ENCODE measurements at regions not wholly inside any gene's neighbourhood (a gene's known extent, or its start where the extent isn't known, plus 50 kb on each side); places are given as distances from the start of the nearest gene placed in this dataset.
A peak's percentile ranks its signal among the peaks of the same experiment; 100 is the strongest.

GRCh38 chr9:75775166-75775565 is 115.3 kb upstream of the PCSK5 start:
- no peaks in the 10 kb centered on the region for H3K36me3 ChIP-seq (ENCODE audit: control insufficient read depth, insufficient read depth, low read length)
- H3K9me3 ChIP-seq (ENCODE audit: control insufficient read depth, insufficient read depth, low read length) = no peaks in the 10 kb centered on the region
- 88% methylated on average over 2 of the region's 2 CpGs for WGBS (ENCODE audit: insufficient coverage)
- DNase-seq (ENCODE audit: low read depth in 4 of 6, low spot score in 6 of 6) = no peak
- H3K4me1 ChIP-seq (ENCODE audit: control insufficient read depth, insufficient read depth, low read length) = no peaks in the 10 kb centered on the region
- H3K4me3 ChIP-seq (ENCODE audit: low read depth, low read length) = no peak overlapping the region
- no peak overlapping the region for H3K27ac ChIP-seq (ENCODE audit: low read depth, low read length)
- H3K27me3 ChIP-seq (ENCODE audit: control insufficient read depth, insufficient read depth, low read length) = no peaks in the 10 kb centered on the region

GRCh38 chr9:75775966-75776691 is 114.3 kb upstream of the PCSK5 start:
- H3K27ac ChIP-seq (ENCODE audit: low read depth, low read length) = no peak overlapping the region
- no peaks in the 10 kb centered on the region for H3K4me1 ChIP-seq (ENCODE audit: control insufficient read depth, insufficient read depth, low read length)
- no peak overlapping the region for H3K4me3 ChIP-seq (ENCODE audit: low read depth, low read length)
- no peaks in the 10 kb centered on the region for H3K27me3 ChIP-seq (ENCODE audit: control insufficient read depth, insufficient read depth, low read length)
- H3K9me3 ChIP-seq (ENCODE audit: control insufficient read depth, insufficient read depth, low read length) = no peaks in the 10 kb centered on the region
- no peak for DNase-seq (ENCODE audit: low read depth in 4 of 6, low spot score in 6 of 6)
- 100% methylated on average over 1 of the region's 1 CpG for WGBS (ENCODE audit: insufficient coverage)
- H3K36me3 ChIP-seq (ENCODE audit: control insufficient read depth, insufficient read depth, low read length) = no peaks in the 10 kb centered on the region

- H3K36me3 ChIP-seq (ENCODE audit: control insufficient read depth, insufficient read depth, low read length) = no peaks in the 10 kb centered on the region
- no peaks in the 10 kb centered on the region for H3K9me3 ChIP-seq (ENCODE audit: control insufficient read depth, insufficient read depth, low read length)
- H3K27ac ChIP-seq (ENCODE audit: low read depth, low read length) = no peak overlapping the region
- no CpG with 5 or more reads among the region's 1 CpG for WGBS (ENCODE audit: insufficient coverage)
- no peak for DNase-seq (ENCODE audit: low read depth in 4 of 6, low spot score in 6 of 6)
- no peaks in the 10 kb centered on the region for H3K27me3 ChIP-seq (ENCODE audit: control insufficient read depth, insufficient read depth, low read length)
- H3K4me1 ChIP-seq (ENCODE audit: control insufficient read depth, insufficient read depth, low read length) = no peaks in the 10 kb centered on the region
- no peak overlapping the region for H3K4me3 ChIP-seq (ENCODE audit: low read depth, low read length)
These were observed 110.3 kb upstream of the PCSK5 start for GRCh38 chr9:75780185-75780584.

- peak in 1 of 6 donors; percentile 9 for DNase-seq (ENCODE audit: low read depth in 4 of 6, low spot score in 6 of 6)
- H3K9me3 ChIP-seq (ENCODE audit: control insufficient read depth, insufficient read depth, low read length) = peaks cover 4% of the 10 kb centered on the region
- no peak overlapping the region for H3K4me3 ChIP-seq (ENCODE audit: low read depth, low read length)
- no peak overlapping the region for H3K27ac ChIP-seq (ENCODE audit: low read depth, low read length)
- H3K4me1 ChIP-seq (ENCODE audit: control insufficient read depth, insufficient read depth, low read length) = no peaks in the 10 kb centered on the region
- no peaks in the 10 kb centered on the region for H3K27me3 ChIP-seq (ENCODE audit: control insufficient read depth, insufficient read depth, low read length)
- 81% methylated on average over 2 of the region's 3 CpGs for WGBS (ENCODE audit: insufficient coverage)
- no peaks in the 10 kb centered on the region for H3K36me3 ChIP-seq (ENCODE audit: control insufficient read depth, insufficient read depth, low read length)
These were observed 102.4 kb upstream of the PCSK5 start for GRCh38 chr9:75788006-75788634.

GRCh38 chr9:75797085-75797580 is 93.3 kb upstream of the PCSK5 start:
- Histone ChIP-seq H3K27me3 (ENCODE audit: control insufficient read depth, insufficient read depth, low read length) (no peaks in the 10 kb centered on the region), H3K27ac (ENCODE audit: low read depth, low read length) (no peak overlapping the region), H3K9me3 (ENCODE audit: control insufficient read depth, insufficient read depth, low read length) (peaks cover 2% of the 10 kb centered on the region), H3K4me3 (ENCODE audit: low read depth, low read length) (no peak overlapping the region), H3K36me3 (ENCODE audit: control insufficient read depth, insufficient read depth, low read length) (no peaks in the 10 kb centered on the region), H3K4me1 (ENCODE audit: control insufficient read depth, insufficient read depth, low read length) (no peaks in the 10 kb centered on the region)
- no peak for DNase-seq (ENCODE audit: low read depth in 4 of 6, low spot score in 6 of 6)
- 57% methylated on average over 1 of the region's 2 CpGs for WGBS (ENCODE audit: insufficient coverage)

GRCh38 chr9:75798505-75798904 is 92.0 kb upstream of the PCSK5 start:
- H3K27ac ChIP-seq (ENCODE audit: low read depth, low read length) = no peak overlapping the region
- no peaks in the 10 kb centered on the region for H3K27me3 ChIP-seq (ENCODE audit: control insufficient read depth, insufficient read depth, low read length)
- H3K4me1 ChIP-seq (ENCODE audit: control insufficient read depth, insufficient read depth, low read length) = no peaks in the 10 kb centered on the region
- H3K9me3 ChIP-seq (ENCODE audit: control insufficient read depth, insufficient read depth, low read length) = peaks cover 2% of the 10 kb centered on the region
- H3K36me3 ChIP-seq (ENCODE audit: control insufficient read depth, insufficient read depth, low read length) = no peaks in the 10 kb centered on the region
- peak in 1 of 6 donors; percentile 57 for DNase-seq (ENCODE audit: low read depth in 4 of 6, low spot score in 6 of 6)
- WGBS (ENCODE audit: insufficient coverage) = no CpG with 5 or more reads among the region's 1 CpG
- H3K4me3 ChIP-seq (ENCODE audit: low read depth, low read length) = no peak overlapping the region

- no peak for DNase-seq (ENCODE audit: low read depth in 4 of 6, low spot score in 6 of 6)
- Histone ChIP-seq H3K27me3 (ENCODE audit: control insufficient read depth, insufficient read depth, low read length) (no peaks in the 10 kb centered on the region), H3K27ac (ENCODE audit: low read depth, low read length) (no peak overlapping the region), H3K36me3 (ENCODE audit: control insufficient read depth, insufficient read depth, low read length) (no peaks in the 10 kb centered on the region), H3K4me1 (ENCODE audit: control insufficient read depth, insufficient read depth, low read length) (no peaks in the 10 kb centered on the region), H3K9me3 (ENCODE audit: control insufficient read depth, insufficient read depth, low read length) (no peaks in the 10 kb centered on the region), H3K4me3 (ENCODE audit: low read depth, low read length) (no peak overlapping the region)
These were observed 87.3 kb upstream of the PCSK5 start for GRCh38 chr9:75803130-75803529.

GRCh38 chr9:75810063-75810462 is 80.4 kb upstream of the PCSK5 start:
- no CpG with 5 or more reads among the region's 2 CpGs for WGBS (ENCODE audit: insufficient coverage)
- Histone ChIP-seq H3K27me3 (ENCODE audit: control insufficient read depth, insufficient read depth, low read length) (no peaks in the 10 kb centered on the region), H3K36me3 (ENCODE audit: control insufficient read depth, insufficient read depth, low read length) (no peaks in the 10 kb centered on the region), H3K4me3 (ENCODE audit: low read depth, low read length) (no peak overlapping the region), H3K27ac (ENCODE audit: low read depth, low read length) (no peak overlapping the region), H3K4me1 (ENCODE audit: control insufficient read depth, insufficient read depth, low read length) (no peaks in the 10 kb centered on the region), H3K9me3 (ENCODE audit: control insufficient read depth, insufficient read depth, low read length) (peaks cover 2% of the 10 kb centered on the region)
- peak in 1 of 6 donors; percentile 43 for DNase-seq (ENCODE audit: low read depth in 4 of 6, low spot score in 6 of 6)

GRCh38 chr9:75811692-75812091 is 78.8 kb upstream of the PCSK5 start:
- no peak overlapping the region for H3K27ac ChIP-seq (ENCODE audit: low read depth, low read length)
- H3K4me3 ChIP-seq (ENCODE audit: low read depth, low read length) = no peak overlapping the region
- no peaks in the 10 kb centered on the region for H3K36me3 ChIP-seq (ENCODE audit: control insufficient read depth, insufficient read depth, low read length)
- H3K27me3 ChIP-seq (ENCODE audit: control insufficient read depth, insufficient read depth, low read length) = no peaks in the 10 kb centered on the region
- H3K4me1 ChIP-seq (ENCODE audit: control insufficient read depth, insufficient read depth, low read length) = no peaks in the 10 kb centered on the region
- H3K9me3 ChIP-seq (ENCODE audit: control insufficient read depth, insufficient read depth, low read length) = peaks cover 2% of the 10 kb centered on the region
- no peak for DNase-seq (ENCODE audit: low read depth in 4 of 6, low spot score in 6 of 6)

- H3K9me3 ChIP-seq (ENCODE audit: control insufficient read depth, insufficient read depth, low read length) = peaks cover 2% of the 10 kb centered on the region
- no peaks in the 10 kb centered on the region for H3K4me1 ChIP-seq (ENCODE audit: control insufficient read depth, insufficient read depth, low read length)
- H3K36me3 ChIP-seq (ENCODE audit: control insufficient read depth, insufficient read depth, low read length) = no peaks in the 10 kb centered on the region
- H3K27ac ChIP-seq (ENCODE audit: low read depth, low read length) = no peak overlapping the region
- no peak overlapping the region for H3K4me3 ChIP-seq (ENCODE audit: low read depth, low read length)
- H3K27me3 ChIP-seq (ENCODE audit: control insufficient read depth, insufficient read depth, low read length) = no peaks in the 10 kb centered on the region
- no peak for DNase-seq (ENCODE audit: low read depth in 4 of 6, low spot score in 6 of 6)
- no CpG with 5 or more reads among the region's 2 CpGs for WGBS (ENCODE audit: insufficient coverage)
These were observed 78.3 kb upstream of the PCSK5 start for GRCh38 chr9:75812141-75812540.
